ENCODE measurements at regions not wholly inside any gene's neighbourhood (a gene's known extent, or its start where the extent isn't known, plus 50 kb on each side); places are given as distances from the start of the nearest gene placed in this dataset.
A peak's percentile ranks its signal among the peaks of the same experiment; 100 is the strongest.

DNA sequence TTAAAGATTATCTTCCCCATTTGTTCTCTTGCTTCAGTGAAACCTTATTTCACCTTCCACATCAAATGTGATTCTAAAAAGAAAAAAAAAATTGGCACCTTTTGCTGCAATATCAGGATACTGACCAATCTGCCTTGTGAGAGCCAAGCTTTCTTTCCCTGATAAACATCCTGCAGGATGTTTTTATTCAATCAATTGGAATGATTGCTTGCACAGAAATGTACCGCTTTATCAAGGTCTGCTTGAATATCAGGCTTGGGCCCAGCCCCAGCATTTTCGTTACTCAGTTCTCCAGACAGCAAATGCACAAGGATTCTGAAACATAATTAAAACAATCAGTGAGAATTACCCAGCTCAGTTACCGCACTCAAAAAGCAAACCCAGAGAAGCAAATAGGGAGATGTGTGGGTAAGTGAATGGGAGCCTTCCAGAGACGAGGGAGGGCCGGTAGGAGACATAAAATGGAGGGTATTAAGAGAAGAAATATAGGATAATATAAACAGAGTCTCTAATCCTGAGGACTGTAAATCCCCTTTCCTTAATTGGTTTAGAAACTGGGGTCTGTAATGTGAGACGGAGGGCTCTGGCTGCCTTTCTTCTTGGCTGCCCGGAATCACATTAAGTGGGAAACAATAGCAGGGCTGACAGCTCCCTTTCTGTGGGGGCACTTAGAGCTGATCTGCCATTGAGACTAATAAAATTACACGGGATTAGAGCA is 291.8 kb downstream of the ICOS start:
- DNase-seq, result no peak
- no peaks in the 10 kb centered on the region for H3K4me1 ChIP-seq (replicated peaks in 1 of 2)
- no peak for TF ChIP-seq POLR2A (IDR thresholded peaks at IDR 0.05)
- TF ChIP-seq, protein P1, sequence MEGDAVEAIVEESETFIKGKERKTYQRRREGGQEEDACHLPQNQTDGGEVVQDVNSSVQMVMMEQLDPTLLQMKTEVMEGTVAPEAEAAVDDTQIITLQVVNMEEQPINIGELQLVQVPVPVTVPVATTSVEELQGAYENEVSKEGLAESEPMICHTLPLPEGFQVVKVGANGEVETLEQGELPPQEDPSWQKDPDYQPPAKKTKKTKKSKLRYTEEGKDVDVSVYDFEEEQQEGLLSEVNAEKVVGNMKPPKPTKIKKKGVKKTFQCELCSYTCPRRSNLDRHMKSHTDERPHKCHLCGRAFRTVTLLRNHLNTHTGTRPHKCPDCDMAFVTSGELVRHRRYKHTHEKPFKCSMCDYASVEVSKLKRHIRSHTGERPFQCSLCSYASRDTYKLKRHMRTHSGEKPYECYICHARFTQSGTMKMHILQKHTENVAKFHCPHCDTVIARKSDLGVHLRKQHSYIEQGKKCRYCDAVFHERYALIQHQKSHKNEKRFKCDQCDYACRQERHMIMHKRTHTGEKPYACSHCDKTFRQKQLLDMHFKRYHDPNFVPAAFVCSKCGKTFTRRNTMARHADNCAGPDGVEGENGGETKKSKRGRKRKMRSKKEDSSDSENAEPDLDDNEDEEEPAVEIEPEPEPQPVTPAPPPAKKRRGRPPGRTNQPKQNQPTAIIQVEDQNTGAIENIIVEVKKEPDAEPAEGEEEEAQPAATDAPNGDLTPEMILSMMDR (IDR thresholded peaks at IDR 0.05), result no peak
- H3K36me3 ChIP-seq (replicated peaks in 1 of 2), result no peaks in the 10 kb centered on the region
- H3K27ac ChIP-seq, result peak overlapping the region in 1 of 5 donors; percentile 15
- no peaks in the 10 kb centered on the region for H3K9me3 ChIP-seq (replicated peaks in 1 of 3)
- H3K4me3 ChIP-seq, result no peak overlapping the region
- 65 to 73% (median 69%) methylated on average over 8 of the region's 8 CpGs for WGBS, 4 donors
- H3K27me3 ChIP-seq, result peaks cover 5% of the 10 kb centered on the region
- intact Hi-C loops (cut with DNase I), result no loop called here

GRCh38 chr2:204234248-204234647 is 297.7 kb downstream of the ICOS start:
- no peaks in the 10 kb centered on the region for H3K36me3 ChIP-seq (replicated peaks in 1 of 2)
- H3K4me3 ChIP-seq, result no peak overlapping the region
- intact Hi-C loops (cut with DNase I), result no loop called here
- H3K9me3 ChIP-seq (replicated peaks in 1 of 3), result no peaks in the 10 kb centered on the region
- H3K27ac ChIP-seq, result no peak overlapping the region
- 74 to 87% (median 83%) methylated on average over 3 of the region's 3 CpGs for WGBS, 4 donors
- TF ChIP-seq POLR2A (IDR thresholded peaks at IDR 0.05), result no peak
- TF ChIP-seq, protein P1 (IDR thresholded peaks at IDR 0.05), result no peak
- no peak for DNase-seq
- no peaks in the 10 kb centered on the region for H3K4me1 ChIP-seq (replicated peaks in 1 of 2)
- H3K27me3 ChIP-seq, result no peaks in the 10 kb centered on the region

DNA sequence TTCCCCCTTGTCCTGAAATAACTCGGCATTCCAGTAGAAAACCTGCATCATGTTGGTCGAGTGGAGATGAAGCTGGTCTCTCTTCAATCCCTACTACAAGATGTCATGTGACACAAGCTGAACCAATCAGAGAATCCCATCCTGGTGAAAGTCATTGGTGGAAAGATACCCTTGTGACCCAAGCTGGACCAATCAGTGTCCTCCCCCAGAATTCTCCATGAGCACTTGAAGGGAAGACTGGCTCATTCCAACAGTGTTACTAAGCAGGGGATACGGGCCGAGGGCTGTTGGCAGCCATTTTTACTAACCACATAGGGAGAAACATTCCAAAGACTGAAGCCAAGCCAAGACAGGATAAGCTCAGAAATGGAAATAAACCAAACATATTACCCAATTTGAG is 298.3 kb downstream of the ICOS start:
- whole genome bisulfite sequencing, 4 donors, result 85 to 93% (median 87%) methylated on average over 4 of the region's 4 CpGs
- Histone ChIP-seq H3K4me3 (no peak overlapping the region), H3K9me3 (replicated peaks in 1 of 3) (no peaks in the 10 kb centered on the region), H3K27me3 (no peaks in the 10 kb centered on the region), H3K4me1 (replicated peaks in 1 of 2) (no peaks in the 10 kb centered on the region), H3K27ac (no peak overlapping the region), H3K36me3 (replicated peaks in 1 of 2) (no peaks in the 10 kb centered on the region)
- no peak for DNase-seq
- intact Hi-C loops (cut with DNase I), result no loop called here
- TF ChIP-seq, protein P1 (IDR thresholded peaks at IDR 0.05), result no peak
- no peak for TF ChIP-seq POLR2A (IDR thresholded peaks at IDR 0.05)

DNA sequence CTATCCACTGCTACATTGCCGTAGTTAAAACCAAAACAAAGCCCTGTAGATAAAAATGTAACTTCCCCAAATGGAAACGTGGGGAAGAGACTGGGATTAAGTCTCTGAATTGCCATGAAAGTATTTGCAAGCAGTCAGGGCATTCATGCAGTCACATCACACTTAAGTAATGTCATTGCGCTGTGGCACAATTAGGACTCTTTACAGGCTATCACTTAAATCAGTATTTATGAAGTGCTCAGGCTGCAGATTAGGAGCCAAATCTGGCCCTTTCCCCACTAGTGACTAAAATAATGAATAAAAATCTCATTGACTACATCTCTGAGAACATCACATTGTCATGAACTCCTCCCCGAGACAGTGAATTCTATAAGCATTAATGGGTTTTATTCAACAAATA is 300.9 kb downstream of the ICOS start:
- no peak for DNase-seq
- H3K9me3 ChIP-seq (replicated peaks in 1 of 3), result no peaks in the 10 kb centered on the region
- H3K4me1 ChIP-seq (replicated peaks in 1 of 2), result no peaks in the 10 kb centered on the region
- H3K36me3 ChIP-seq (replicated peaks in 1 of 2), result no peaks in the 10 kb centered on the region
- TF ChIP-seq, protein P1 (IDR thresholded peaks at IDR 0.05), result no peak
- TF ChIP-seq POLR2A (IDR thresholded peaks at IDR 0.05), result no peak
- H3K4me3 ChIP-seq, result no peak overlapping the region
- no peak overlapping the region for H3K27ac ChIP-seq
- 77 to 87% (median 82%) methylated on average over 4 of the region's 4 CpGs for WGBS, 4 donors
- H3K27me3 ChIP-seq, result no peaks in the 10 kb centered on the region
- intact Hi-C loops (cut with DNase I), result no loop called here
